DMS 273 (cell line): ENCODE measurements at regions not wholly inside any gene's neighbourhood (a gene's known extent, or its start where the extent isn't known, plus 50 kb on each side); places are given as distances from the start of the nearest gene placed in this dataset.

Experiments
- DNase-seq: peaks from one replicate; lab custom pipeline; 2025; ENCODE audit not compliant: unreplicated experiment; lab: John Stamatoyannopoulos, UW

DNA sequence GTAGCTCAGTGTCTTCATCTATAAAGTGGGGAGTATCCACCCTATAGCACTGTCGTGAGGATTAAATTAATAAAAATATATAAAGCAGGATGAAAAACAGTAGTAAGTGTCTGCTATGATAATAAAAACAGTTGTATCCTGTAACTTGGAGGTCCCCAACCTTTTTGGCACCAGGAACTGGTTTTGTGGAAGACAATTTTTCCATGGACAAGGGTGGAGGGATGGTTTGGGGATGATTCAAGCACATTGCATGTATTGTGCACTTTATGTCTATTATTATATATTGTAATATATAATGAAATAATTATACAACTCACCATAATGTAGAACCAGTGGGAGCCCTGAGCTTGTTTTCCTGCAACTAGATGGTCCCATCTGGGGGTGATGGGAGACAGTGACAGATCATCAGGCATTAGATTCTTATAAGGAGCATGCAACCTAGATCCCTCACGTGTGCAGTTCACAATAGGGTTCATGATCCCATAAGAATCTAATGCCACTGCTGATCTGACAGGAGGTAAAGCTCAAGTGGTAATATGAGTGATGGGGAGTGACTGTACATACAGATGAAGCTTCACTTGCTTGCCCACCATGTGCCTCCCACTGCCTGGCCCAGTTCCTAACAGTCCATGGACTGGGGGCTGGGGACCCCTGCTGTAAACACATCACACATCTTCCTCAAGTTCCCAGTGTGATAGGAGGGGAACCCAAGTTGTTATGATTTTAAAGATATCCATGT, 177.4 kb upstream of the DAPK1 start:
- no peak for DNase-seq

DNA sequence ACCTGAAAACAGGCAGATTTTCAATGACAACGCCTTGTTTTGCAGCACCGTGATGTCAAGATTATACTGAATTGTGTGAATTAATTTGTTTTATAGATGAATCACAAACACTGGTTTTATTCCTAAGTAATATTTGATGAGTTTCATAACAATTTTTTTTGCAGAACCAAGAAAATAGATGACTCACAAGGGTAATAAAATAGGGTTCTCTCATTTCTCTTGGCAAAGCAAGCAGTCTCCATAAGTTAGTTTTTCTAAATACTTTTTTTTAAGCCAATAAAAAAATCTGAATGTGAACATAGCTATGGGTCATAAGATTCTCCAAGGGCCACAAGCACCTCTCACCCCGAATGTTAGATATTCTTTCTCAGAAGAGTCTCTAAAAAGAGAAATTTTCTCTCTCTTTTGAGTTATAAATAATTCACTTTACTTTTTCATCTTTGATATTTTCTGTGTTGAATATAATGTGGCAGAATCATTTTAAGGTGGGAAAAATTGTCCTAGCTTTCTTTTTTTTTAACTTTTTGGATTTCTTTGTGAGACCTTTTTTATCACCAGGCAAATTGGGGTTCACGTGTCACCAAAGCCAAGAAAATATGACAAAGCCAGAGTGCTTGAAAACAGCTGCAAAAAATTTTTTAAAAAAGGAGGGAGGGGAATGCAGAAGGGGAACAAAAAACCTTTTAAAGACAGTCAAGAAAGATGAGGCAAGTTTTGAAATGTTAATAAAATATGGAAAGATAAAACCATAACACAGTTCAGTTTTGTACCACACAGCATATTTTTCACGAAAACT, 174.6 kb upstream of the DAPK1 start:
- no peak for DNase-seq

DNA sequence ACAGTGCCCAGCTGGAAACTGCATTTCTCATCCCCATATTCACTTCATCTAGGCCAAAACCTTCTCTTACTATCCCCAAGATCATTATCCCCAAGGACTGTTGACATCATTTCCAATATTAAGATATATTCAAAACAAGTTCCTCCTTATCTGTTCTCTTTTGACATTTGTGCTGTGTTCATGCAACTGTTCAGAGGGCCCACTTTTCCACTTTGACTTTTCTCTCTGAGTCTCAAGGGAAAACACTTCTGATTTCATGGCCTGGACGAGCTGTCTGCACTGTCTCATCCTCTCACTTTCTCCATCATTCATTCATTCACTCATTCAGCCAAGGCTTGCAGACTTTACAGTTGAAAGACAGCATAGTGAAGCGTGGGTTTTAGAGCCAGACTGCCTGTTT, 173.7 kb upstream of the DAPK1 start:
- no peak for DNase-seq

DNA sequence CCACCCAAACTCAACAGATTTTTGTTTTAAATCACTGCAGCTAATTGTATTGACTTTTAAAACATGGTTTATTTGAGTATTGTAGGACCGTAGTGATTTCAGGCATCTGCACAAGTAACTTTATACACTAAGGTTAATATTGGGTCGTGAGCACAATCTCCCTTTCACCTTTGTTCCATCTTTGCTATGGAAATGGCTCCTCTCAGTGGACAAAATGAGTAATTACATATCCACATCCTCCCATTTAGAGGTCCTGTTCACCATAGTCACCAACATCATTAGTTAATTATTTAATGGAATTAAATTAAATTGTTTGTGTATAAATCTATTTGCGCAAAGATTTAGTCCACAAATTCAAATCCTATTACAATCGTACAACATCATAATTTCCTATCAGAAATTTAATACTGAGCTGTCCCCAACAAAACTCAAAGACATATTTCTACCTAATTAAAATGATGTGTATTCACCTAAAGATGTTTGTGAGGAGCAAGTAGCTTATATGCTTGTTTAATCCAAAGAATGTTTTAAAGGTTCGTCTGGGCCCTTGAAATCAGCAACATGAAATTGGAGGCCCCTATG, 173.0 kb upstream of the DAPK1 start:
- peak; percentile 76 for DNase-seq

DNA sequence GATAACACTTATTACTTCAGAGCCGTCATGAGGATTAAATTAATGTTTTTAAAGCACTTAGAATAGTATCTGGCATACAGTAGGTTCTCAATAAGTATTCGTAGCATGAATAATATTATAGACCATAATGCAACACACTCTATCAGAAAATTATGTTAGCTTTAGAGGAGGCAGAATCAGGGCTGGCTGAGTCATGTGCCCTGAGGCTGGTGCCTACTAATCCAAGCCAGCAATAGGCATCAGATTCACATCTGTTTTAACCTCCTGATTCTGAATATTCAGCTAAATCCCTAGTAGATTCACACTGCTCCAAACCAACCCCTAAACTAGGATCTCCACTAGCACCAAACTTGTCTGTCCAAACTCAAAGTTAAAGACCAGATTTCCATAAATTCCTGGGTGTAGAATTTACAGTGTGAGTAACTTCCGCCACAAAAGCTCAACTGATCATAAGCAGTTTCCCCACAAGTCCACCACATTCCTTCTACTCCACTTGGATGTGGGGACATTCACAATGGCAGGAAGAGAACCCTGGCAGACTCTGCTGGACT, 170.0 kb upstream of the DAPK1 start:
- no peak for DNase-seq

DNA sequence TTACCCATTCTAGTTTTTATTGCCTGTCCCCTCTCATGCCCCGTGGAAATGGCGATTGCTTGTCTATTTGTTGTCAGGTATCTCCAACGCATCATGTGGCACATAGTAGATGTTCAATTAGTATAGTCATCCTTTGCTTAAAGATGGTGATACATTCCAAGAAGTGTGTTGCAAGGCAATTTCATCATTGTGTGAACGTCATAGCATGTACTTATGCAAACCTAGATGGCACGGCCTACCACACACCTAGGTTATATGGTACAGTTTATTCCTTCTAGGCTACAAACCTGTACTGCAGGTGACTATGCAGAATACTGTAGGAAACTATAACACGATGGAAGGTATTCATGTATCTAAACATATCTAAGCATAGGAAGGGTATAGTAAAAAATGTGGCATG, 163.9 kb upstream of the DAPK1 start:
- DNase-seq: no peak

DNA sequence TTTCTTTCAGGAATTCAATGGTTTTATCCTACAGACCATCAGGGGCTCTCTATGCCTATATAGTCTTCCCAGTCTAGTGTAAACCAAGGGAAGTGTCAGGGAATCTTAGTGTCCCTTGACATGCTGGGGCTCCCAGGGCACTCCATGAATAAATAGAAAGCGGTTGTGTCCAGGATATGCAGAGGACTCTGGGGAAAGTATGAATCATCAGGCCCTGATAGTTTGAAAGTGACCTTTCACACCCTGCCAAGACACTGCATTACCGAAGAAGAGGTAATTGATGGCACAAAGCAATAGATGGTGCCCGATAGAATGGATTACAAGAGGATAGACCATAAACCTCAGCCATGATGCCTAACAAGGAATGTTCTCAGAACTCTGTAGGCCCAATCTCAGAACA, 163.3 kb upstream of the DAPK1 start:
- no peak for DNase-seq

DNA sequence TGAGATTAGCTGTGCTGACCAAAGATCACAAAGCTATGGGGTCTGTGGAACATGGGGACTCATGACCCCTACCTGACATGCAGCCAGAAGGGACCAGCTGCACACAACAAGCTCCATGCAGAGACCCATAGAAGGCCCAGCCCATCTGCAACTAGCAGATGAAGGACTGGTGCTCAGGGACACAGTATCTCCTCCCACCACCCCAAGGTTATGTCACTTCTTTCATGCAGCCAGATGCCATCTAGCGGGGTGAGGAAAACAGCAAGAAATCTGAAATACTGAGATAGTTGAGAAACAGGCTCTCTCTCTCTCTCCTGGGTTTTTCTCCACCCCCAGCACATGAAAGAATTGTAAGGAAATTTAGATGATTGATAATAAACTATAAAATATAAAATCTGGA, 161.3 kb upstream of the DAPK1 start:
- peak; percentile 45 for DNase-seq

DNA sequence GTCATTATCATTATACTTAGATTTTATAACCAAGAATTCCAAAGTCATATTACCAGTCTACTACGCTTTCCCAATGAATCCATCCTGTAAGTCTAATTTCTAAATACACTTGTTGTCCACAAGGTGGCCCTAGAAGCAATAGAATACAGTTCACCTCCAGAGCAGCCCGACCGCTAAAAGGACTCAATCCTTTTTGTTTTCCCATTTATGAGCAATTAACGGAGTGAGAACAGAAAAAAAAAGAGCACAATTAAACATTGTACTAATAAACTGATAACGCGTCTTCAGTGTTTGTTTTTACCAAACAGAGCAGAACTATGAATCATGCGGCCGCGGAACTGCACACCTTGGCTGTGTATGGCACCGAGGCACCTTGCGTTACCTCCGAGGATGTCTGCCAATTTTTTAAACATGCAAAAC, 160.7 kb upstream of the DAPK1 start:
- peak; percentile 82 for DNase-seq

DNA sequence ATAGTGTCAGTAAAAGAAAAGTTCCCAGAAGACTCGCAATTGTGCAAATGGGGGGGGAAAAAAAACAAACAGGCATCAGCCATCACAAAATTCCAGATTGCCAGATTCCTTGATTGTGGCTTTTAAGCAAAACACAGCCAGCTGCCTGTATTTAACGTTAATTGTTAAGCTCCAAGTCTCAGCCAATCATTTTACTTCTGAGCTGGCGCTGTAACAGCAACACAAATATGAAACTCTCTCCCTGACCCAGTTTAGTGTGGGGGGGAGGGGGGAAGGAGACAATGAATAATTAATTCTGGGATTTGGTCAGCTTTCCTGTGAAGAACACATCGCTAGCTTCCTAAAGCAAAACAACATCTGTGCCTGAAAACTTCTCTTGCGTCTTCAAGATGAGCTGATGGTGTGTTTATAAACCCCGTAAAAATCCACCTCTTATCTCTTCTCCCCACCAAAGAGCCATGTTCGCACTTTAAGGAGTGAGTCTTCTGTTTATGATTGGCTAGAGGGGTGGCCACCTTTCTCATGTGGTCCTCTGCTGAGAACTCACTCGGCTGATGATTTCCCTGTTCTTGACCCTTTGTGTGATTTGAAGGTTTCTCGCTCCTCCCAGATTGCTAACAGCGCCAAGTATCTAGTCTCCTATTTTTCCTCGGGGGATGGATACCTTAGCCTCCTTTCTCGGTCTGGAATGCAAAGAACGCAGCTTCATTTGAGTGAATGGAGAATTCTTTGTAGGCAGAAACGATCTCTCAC, 160.2 kb upstream of the DAPK1 start:
- DNase-seq: peak; percentile 65

DNA sequence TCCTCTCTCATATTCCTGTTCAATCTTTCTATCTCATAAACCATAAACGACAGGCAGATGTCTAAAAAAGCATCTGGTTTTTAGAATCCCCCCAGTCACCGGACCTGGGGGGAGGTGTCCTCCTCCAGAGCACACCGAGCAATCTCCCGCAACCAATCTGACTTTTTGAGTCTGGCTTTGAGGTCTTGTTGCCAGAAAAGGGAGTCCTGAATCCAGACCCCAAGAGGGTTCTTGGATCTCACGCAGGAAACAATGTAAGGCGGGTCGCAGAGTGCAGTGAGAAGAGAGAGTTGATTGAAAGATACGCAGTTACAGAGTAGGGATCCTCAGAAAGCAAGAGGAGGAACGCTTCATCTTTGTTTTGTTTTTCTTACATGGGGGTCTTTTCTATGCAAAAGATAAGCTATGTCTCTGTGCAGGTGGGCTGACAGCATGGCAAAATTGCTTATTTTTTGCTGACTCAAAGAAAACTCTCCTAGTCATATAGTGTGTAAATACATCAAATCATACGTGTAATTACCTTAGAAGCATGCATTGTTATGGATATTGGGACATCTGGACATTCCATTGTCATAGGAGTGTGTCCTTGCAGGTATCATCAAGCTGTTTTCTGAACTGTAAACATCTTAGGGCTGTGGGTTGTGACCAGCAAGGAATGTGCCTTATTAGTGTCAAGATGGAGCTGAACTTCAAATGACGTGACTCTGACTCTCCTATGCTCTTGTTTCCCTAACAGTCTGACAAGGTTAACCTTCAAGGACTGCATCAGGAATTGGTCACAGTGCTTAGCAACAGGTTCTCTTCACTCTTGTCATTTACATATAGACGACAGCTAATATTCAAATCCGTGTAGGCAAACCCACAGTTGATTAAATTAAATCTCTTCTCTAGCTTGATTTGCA, 159.3 kb upstream of the DAPK1 start:
- DNase-seq: no peak

DNA sequence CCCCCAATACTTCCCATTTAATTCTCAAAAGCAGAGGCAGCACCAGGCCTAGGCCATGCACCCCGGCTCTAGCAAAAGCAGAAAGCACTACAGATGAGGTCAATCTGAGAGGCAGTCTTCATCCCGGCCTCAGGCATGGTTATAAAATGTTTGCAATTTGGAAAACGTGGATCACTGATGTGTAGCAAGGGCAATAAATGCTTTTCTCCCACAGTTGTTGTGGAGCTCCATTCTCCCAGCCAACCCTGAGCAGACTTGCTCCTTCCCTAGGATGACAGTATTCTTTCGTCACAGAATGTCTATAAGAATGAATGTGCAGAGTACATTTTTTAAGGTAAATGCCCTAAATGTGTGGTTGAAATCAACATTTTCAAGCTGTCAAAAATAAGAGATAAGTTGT, 157.3 kb upstream of the DAPK1 start:
- DNase-seq: no peak

DNA sequence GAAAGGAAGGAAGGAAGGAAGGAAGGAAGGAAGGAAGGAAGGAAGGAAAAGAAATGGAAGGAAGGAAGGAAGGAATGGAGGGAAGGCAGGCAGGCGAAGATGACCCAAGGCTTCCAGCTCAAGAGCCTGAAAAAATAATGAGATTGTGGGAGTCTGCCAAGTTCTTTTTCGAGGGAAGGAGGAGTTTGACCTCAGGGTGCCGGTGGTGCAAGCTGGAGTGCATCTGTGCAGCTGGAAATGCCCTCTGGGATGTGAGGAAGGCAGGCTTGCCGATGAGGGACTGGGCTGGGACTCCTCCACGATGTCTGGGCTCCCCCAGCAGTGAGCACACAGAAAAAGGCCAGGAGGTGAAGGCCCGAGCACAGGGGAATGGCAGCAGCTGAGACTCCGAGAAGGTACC, 154.9 kb upstream of the DAPK1 start:
- peak; percentile 73 for DNase-seq

DNA sequence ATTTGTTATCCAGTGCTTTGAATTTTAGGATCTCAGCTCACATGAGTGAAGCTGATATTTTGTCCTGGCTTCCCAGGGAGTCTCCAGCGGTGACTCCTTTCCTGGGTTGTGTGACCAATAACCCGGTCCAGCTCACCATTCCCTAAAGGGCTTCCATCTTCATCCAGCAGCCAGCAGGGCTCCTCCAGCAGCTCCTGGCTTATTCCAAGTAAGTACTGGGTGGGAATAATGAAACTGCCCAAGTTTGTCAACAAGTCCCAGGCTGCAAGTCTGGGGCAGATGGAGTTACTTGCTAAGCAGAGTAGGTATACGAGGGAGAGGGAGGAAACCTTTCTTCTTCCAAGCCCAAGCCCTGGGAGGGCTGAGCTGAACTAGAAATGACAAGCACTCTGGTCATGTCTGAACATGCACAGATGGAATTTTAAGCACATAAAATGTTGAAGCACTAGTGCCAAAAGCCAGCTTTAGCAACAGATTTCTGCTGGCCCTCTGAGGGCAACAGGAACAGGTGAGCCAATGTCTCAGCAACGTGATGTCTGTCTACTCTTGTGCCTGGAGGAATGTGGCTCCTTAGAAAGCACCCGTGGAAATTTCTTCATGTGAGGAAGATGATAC, 153.7 kb upstream of the DAPK1 start:
- DNase-seq: peak; percentile 66

DNA sequence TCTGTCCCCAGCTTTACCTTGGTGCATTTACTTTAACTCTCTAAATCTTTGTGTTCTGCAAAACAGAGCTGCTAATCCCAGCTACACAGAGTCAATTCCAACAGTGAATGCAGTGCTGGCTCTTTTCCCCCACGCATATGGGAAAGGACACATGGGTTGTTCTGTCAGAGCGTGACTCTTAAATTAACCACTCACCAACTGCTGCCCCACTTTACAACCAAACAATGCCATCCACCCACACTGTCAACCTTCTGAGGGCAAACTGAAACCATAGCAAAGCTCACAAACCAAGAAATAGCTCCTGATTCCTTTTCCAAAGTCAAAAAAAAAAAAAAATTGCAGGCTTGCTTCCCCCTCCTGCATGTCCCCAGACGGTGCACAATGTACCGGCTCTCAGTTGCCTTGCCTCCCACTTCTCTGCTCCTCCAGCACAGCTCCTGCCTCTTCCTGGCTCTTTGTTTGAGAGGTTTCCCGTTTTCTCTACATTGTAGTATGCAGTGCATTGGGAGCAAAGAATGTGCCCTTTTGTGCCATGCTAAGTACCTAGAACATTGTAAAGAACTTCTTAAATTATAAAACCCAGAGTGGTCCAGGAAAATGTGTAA, 151.5 kb upstream of the DAPK1 start:
- peak; percentile 23 for DNase-seq

DNA sequence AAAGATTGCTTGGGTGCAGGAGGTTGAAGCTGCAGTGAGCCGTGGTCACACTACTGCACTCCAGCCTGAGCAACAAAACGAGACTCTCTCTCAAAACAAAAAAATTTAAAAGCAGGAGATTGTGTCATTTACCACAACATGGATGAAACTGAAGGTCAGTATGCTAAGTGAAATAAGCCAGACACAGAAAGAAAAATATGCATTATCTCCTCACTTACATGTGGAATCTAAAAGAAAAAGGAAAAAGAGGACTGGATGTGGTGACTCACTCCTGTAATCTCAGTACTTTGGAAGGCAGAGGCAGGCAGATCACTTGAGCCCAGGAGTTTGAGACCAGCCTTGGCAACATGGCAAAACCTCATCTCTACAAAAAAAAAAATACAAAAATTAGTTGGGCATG, 146.8 kb upstream of the DAPK1 start:
- DNase-seq: no peak

DNA sequence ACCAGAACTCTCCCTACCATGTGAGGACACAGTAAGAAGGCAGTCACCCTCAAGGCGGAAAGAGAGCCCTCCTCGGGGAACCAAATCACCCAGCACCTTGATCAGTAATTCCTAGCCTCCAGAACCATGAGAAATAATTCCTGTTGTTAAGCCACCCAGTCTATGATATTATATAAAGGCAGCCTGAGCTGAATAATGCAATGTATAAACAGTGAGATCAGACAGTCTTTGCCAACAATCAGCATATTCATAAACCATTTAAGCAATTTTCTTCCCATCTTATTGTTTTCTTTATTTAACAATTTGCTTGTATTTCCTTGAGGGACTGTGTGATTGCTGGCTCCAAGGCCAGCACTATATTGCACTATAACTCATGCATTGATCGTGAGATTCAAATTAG, 144.4 kb upstream of the DAPK1 start:
- DNase-seq: no peak

DNA sequence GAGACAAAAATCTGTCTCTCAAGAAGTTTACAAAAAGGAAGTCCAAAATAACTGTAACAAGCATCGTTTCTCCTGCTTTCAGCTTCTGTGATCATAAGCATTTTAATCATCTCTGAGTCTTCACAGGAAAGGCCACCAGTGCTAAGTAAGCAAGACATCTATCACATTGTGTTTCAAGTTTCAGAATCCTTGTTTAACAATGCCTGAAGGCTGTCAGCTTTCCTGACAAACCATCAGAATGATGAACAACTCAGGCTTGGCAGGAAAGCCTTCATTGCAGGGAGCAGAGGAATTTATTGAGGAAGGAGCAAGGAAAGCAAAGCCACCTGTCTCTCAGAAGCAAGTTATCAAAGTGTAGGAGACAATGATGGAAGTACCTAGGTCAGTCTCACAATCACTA, 143.5 kb upstream of the DAPK1 start:
- no peak for DNase-seq

DNA sequence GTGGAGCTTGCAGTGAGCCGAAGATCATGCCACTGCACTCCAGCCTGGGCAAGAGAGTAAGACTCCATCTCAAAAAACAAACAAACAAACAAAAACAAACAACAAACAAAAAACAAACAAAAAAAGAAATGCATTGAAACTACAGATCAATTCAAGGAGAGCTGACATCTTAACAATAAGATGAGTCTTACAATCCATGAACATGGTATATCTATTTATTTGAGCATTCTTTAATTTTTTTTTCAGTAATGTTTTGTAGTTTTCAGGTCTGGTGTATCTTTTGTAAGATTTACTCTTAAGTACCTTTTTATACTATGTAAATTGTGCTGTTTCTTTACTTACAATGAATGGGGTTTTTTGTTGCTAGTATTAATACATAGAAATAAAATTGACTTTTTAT, 140.1 kb upstream of the DAPK1 start:
- no peak for DNase-seq
